Keratinocyte (primary cell): ENCODE measurements at regions not wholly inside any gene's neighbourhood (a gene's known extent, or its start where the extent isn't known, plus 50 kb on each side); places are given as distances from the start of the nearest gene placed in this dataset.

Experiments used
- DNase-seq: peaks from one replicate; pipeline ENCODE4 v3.0.0-alpha.2; 2011; ENCODE audit warnings: low read depth, missing footprints, low spot score
- FAIRE-seq: peaks from 2 replicates; lab custom pipeline; 2011; peaks lifted over from hg19 to GRCh38; lab: Jason Lieb, UNC
- H2AFZ ChIP-seq: 2 replicates; pipeline ENCODE4 v1.6.0; 2012; ENCODE audit warnings: low read length, control low read depth, inconsistent platforms; ENCODE audit not compliant: control insufficient read depth
- H3K27ac ChIP-seq: 2 replicates; pipeline ENCODE4 v1.5.1; 2011; ENCODE audit warnings: low read length; ENCODE audit not compliant: control insufficient read depth, insufficient read depth
- H3K27me3 ChIP-seq: 3 replicates; pipeline ENCODE4 v1.6.0; 2011; ENCODE audit warnings: low read length; ENCODE audit not compliant: control insufficient read depth, insufficient read depth; ENCODE audit errors: extremely low read depth
- H3K36me3 ChIP-seq, 2 experiments: 2 replicates in 1 of 2; 3 replicates in 1 of 2; pipeline ENCODE4 v1.5.1; 2011; ENCODE audit warnings: low read length in 2 of 2, mild to moderate bottlenecking in 1 of 2; ENCODE audit not compliant: control insufficient read depth in 2 of 2, insufficient read depth in 2 of 2; ENCODE audit errors: extremely low read depth in 1 of 2
- H3K4me1 ChIP-seq: 3 replicates; pipeline ENCODE4 v1.5.1; 2011; ENCODE audit warnings: low read length; ENCODE audit not compliant: control insufficient read depth, insufficient read depth; ENCODE audit errors: extremely low read depth
- H3K4me2 ChIP-seq: 3 replicates; pipeline ENCODE4 v1.6.0; 2011; ENCODE audit warnings: low read depth, low read length; ENCODE audit not compliant: control insufficient read depth, insufficient read depth; ENCODE audit errors: extremely low read depth
- H3K4me3 ChIP-seq, 3 experiments: fragments of 200-600 bp in 1 of 3; sonication (generic) in 1 of 3; 2 replicates in 2 of 3; 3 replicates in 1 of 3; pipeline ENCODE4 v1.5.1; 2011 to 2016; ENCODE audit warnings: low read length in 3 of 3, mild to moderate bottlenecking in 3 of 3, control low read depth in 2 of 3, inconsistent platforms in 1 of 3, low read depth in 1 of 3, mixed read lengths in 1 of 3, mixed run types in 1 of 3, moderate library complexity in 1 of 3; ENCODE audit not compliant: control insufficient read depth in 2 of 3, insufficient read depth in 2 of 3; ENCODE audit errors: extremely low read depth in 1 of 3
- H3K79me2 ChIP-seq: 2 replicates; pipeline ENCODE4 v1.6.0; 2012; ENCODE audit warnings: low read length; ENCODE audit not compliant: control insufficient read depth, insufficient read depth
- H3K9ac ChIP-seq: 3 replicates; pipeline ENCODE4 v1.6.0; 2011; ENCODE audit warnings: low read length; ENCODE audit not compliant: control insufficient read depth, insufficient read depth; ENCODE audit errors: extremely low read depth
- H3K9me1 ChIP-seq: 3 replicates; pipeline ENCODE4 v1.6.0; 2011; ENCODE audit warnings: low read length; ENCODE audit not compliant: control insufficient read depth, insufficient read depth; ENCODE audit errors: extremely low read depth
- H3K9me3 ChIP-seq: 2 replicates; pipeline ENCODE4 v1.5.1; 2012; ENCODE audit warnings: low read depth, low read length; ENCODE audit not compliant: control insufficient read depth
- H4K20me1 ChIP-seq: 3 replicates; pipeline ENCODE4 v1.6.0; 2011; ENCODE audit warnings: low read length; ENCODE audit not compliant: control insufficient read depth, insufficient read depth; ENCODE audit errors: extremely low read depth
- EZH2 ChIP-seq: IDR thresholded peaks from one replicate; pipeline ENCODE4 v1.6.1; 2012; ENCODE audit warnings: inconsistent platforms, mild to moderate bottlenecking, low read length, moderate library complexity
- dilution Hi-C: fragments of 300-500 bp; cut with MboI; formaldehyde crosslinking; loops from one replicate; pipeline ENCODE4 v1.7.0; 2020; ENCODE audit warnings: low sequenced_read_pairs; ENCODE audit not compliant: extremely low pct_ligation_motif_present
- TF ChIP-seq, protein P1 (sequence below), 3 experiments: IDR thresholded peaks in 1 of 3; conservative IDR thresholded peaks in 1 of 3; optimal IDR thresholded peaks in 1 of 3; 2 replicates in 2 of 3; 3 replicates in 1 of 3; pipeline versions ENCODE3 to v1.5.1; 2011; ENCODE audit warnings: low read length in 3 of 3, mild to moderate bottlenecking in 3 of 3, moderate library complexity in 2 of 3, control low read depth in 1 of 3, inconsistent platforms in 1 of 3; ENCODE audit not compliant: insufficient read depth in 2 of 3; ENCODE audit errors: extremely low read depth in 1 of 3

DNA sequence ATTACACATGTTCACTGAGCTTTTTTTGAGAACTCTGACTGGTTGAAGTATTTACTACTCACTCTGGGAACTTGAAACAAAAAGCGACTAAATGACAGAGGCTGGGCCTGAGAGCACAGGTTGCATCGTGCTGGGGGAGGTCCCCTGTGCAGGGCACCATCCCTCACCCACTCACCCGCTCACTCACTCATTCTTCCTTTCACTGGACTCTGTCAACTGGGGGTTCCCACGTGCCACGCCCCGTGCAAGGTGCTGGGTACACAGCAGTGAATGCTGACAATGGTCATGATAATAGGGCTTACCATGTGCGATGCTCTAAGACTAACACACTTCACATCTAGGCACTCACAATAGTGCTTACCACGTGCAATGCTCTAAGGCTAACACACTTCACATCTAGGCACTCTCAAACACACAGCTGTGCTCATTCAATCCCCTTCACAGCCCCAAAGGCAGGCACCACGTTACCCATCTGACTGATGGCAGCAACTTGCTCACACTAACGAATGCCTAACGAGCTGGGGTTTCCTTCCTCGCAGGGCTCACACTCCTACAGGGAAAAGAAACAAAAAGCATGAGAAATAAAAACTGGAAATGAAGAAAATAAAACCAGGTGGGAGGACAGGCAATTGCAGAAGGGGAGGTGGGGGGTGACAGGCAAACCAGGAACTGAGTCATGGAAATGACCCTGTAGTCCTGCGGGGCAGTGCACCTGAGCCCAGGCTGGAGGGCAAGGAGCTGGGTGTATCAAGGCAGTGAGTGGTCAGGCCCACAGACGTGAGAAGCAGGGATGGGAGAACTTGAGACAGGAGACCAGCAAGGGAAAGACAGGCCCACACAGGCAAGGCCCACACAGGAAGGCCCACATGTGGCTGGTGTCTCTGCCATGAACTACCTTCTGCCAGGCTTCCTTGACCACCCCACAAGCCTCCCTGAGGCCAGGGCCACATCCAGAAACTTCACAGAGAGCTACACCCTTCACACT, 147.0 kb upstream of the FAM20C start:
- FAIRE-seq (no peak), DNase-seq (no peak)
- no peaks in the 10 kb centered on the region for H3K36me3 ChIP-seq
- H3K9ac ChIP-seq, result no peak overlapping the region
- H3K4me3 ChIP-seq, result no peak overlapping the region
- TF ChIP-seq, protein P1, sequence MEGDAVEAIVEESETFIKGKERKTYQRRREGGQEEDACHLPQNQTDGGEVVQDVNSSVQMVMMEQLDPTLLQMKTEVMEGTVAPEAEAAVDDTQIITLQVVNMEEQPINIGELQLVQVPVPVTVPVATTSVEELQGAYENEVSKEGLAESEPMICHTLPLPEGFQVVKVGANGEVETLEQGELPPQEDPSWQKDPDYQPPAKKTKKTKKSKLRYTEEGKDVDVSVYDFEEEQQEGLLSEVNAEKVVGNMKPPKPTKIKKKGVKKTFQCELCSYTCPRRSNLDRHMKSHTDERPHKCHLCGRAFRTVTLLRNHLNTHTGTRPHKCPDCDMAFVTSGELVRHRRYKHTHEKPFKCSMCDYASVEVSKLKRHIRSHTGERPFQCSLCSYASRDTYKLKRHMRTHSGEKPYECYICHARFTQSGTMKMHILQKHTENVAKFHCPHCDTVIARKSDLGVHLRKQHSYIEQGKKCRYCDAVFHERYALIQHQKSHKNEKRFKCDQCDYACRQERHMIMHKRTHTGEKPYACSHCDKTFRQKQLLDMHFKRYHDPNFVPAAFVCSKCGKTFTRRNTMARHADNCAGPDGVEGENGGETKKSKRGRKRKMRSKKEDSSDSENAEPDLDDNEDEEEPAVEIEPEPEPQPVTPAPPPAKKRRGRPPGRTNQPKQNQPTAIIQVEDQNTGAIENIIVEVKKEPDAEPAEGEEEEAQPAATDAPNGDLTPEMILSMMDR (optimal IDR thresholded peaks at IDR 0.05 in 1 of 3, IDR thresholded peaks at IDR 0.05 in 1 of 3, conservative IDR thresholded peaks at IDR 0.05 in 1 of 3; ENCODE audit: extremely low read depth in 1 of 3, insufficient read depth in 2 of 3, low read length in 3 of 3), result no peak
- no peak for TF ChIP-seq EZH2
- H3K9me1 ChIP-seq, result no peaks in the 10 kb centered on the region
- H3K9me3 ChIP-seq, result no peaks in the 10 kb centered on the region
- no peak overlapping the region for H3K4me2 ChIP-seq
- H3K4me1 ChIP-seq, result no peaks in the 10 kb centered on the region
- no peak overlapping the region for H3K27ac ChIP-seq
- H4K20me1 ChIP-seq, result no peaks in the 10 kb centered on the region
- dilution Hi-C loops, result no loop called here
- no peaks in the 10 kb centered on the region for H3K79me2 ChIP-seq
- peaks cover 12% of the 10 kb centered on the region for H3K27me3 ChIP-seq
- H2AFZ ChIP-seq, result no peak overlapping the region

DNA sequence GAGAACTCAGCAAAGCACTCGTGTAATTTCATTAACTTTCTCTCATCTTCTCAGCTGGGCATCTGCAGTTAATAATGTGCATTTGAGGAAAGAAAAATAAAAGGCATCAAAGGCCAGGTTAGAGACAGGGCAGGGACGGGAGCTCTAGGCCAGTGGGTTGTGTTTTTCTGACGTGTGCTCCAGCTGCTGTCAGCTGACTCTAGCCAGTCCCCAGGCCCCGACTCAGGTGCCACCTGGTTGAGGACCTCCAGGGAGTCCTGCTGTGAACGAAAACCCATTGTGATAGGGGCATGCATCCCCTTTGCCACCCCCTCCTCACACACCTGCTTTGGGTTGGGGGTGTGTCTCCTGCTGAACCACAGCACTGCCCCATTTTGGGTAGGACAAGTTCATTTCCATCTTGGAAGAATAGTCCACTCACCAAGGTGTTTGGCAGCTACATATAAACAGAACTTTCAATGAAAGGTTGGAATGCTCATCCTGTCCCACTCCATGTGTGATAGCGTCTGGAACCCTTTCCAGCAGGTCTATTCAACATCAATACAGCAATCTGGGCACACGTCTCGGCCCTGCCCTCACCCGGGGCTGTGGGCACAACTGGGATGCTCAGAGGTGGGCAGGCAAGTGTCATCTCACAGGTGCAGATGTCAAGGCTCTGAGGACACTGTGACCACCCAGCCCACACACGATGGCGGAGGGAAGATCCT, 146.1 kb upstream of the FAM20C start:
- H4K20me1 ChIP-seq, result no peaks in the 10 kb centered on the region
- no peak overlapping the region for H2AFZ ChIP-seq
- no peak overlapping the region for H3K4me3 ChIP-seq
- DNase-seq, result no peak
- H3K27ac ChIP-seq, result no peak overlapping the region
- H3K9me3 ChIP-seq, result no peaks in the 10 kb centered on the region
- TF ChIP-seq, protein P1 (optimal IDR thresholded peaks at IDR 0.05 in 1 of 3, IDR thresholded peaks at IDR 0.05 in 1 of 3, conservative IDR thresholded peaks at IDR 0.05 in 1 of 3; ENCODE audit: extremely low read depth in 1 of 3, insufficient read depth in 2 of 3, low read length in 3 of 3), result no peak
- no peak for TF ChIP-seq EZH2
- dilution Hi-C loops, result no loop called here
- H3K79me2 ChIP-seq, result no peaks in the 10 kb centered on the region
- H3K4me1 ChIP-seq, result no peaks in the 10 kb centered on the region
- H3K27me3 ChIP-seq, result peaks cover 12% of the 10 kb centered on the region
- H3K9ac ChIP-seq, result no peak overlapping the region
- H3K9me1 ChIP-seq, result no peaks in the 10 kb centered on the region
- H3K4me2 ChIP-seq, result no peak overlapping the region
- FAIRE-seq, result no peak
- H3K36me3 ChIP-seq, result no peaks in the 10 kb centered on the region
